HEK293 (cell line): ENCODE measurements at regions not wholly inside any gene's neighbourhood (a gene's known extent, or its start where the extent isn't known, plus 50 kb on each side); places are given as distances from the start of the nearest gene placed in this dataset.

Experiments used
- CTCF ChIA-PET: fragments of 350-600 bp; formaldehyde crosslinking; extraction: SDS; loops from one replicate; lab custom pipeline; 2021; ENCODE audit warnings: antibody characterized with exemption; lab: Yijun Ruan, JAX
- POLR2A ChIA-PET: fragments of 300-600 bp; formaldehyde crosslinking; extraction: SDS; loops from one replicate; lab custom pipeline; 2020; ENCODE audit warnings: antibody characterized with exemption, inconsistent platforms; lab: Yijun Ruan, JAX
- H3K27ac ChIP-seq: fragments of 200-500 bp; sonication (Bioruptor generic); 2 replicates; pipeline ENCODE4 v1.5.1; 2014; ENCODE audit warnings: low read depth, low read length, control low read depth, inconsistent platforms; ENCODE audit errors: extremely low read depth
- H3K36me3 ChIP-seq, 2 experiments: fragments of 200-500 bp in 1 of 2; sonication (Bioruptor generic) in 1 of 2; 1 replicate in 1 of 2; 2 replicates in 1 of 2; pipeline ENCODE4 v1.5.1; 2014 to 2017; ENCODE audit warnings: inconsistent platforms in 2 of 2, low read length in 2 of 2; ENCODE audit not compliant: control insufficient read depth in 2 of 2, insufficient read depth in 1 of 2
- H3K4me1 ChIP-seq: fragments of 200-500 bp; sonication (Bioruptor generic); 2 replicates; pipeline ENCODE4 v1.5.1; 2014; ENCODE audit warnings: mild to moderate bottlenecking, low read length, inconsistent platforms; ENCODE audit not compliant: control insufficient read depth, insufficient read depth
- H3K4me3 ChIP-seq: 2 replicates; pipeline ENCODE4 v1.5.1; 2011; ENCODE audit warnings: low read depth, mild to moderate bottlenecking, control low read depth, low read length, moderate library complexity
- H3K9me3 ChIP-seq: fragments of 200-500 bp; sonication (Bioruptor generic); 2 replicates; pipeline ENCODE4 v1.5.1; 2014; ENCODE audit warnings: low read depth, low read length, inconsistent platforms; ENCODE audit not compliant: control insufficient read depth, insufficient read depth
- GLI4 ChIP-seq: fragments of 450-650 bp; formaldehyde crosslinking; IDR thresholded peaks from 2 replicates; pipeline ENCODE4 v1.5.1; 2016; ENCODE audit warnings: missing biosample characterization, missing genetic modification characterization
- KLF1 ChIP-seq: fragments of 450-650 bp; formaldehyde crosslinking; IDR thresholded peaks from 2 replicates; pipeline ENCODE4 v1.5.1; 2016; ENCODE audit warnings: missing biosample characterization, missing genetic modification characterization
- KLF7 ChIP-seq: fragments of 450-650 bp; formaldehyde crosslinking; IDR thresholded peaks from 2 replicates; pipeline ENCODE4 v1.5.1; 2016; ENCODE audit warnings: missing biosample characterization, missing genetic modification characterization, borderline replicate concordance
- SP2 ChIP-seq: fragments of 450-650 bp; formaldehyde crosslinking; IDR thresholded peaks from 2 replicates; pipeline ENCODE4 v1.5.1; 2016; ENCODE audit warnings: missing biosample characterization, missing genetic modification characterization
- ZBTB10 ChIP-seq: fragments of 450-650 bp; formaldehyde crosslinking; IDR thresholded peaks from 2 replicates; pipeline ENCODE4 v1.5.1; 2016; ENCODE audit warnings: missing biosample characterization, missing genetic modification characterization
- ZBTB26 ChIP-seq: fragments of 450-650 bp; formaldehyde crosslinking; optimal IDR thresholded peaks from 2 replicates; pipeline ENCODE3; 2016; ENCODE audit warnings: missing biosample characterization, mild to moderate bottlenecking, missing genetic modification characterization
- ZBTB49 ChIP-seq: fragments of 450-650 bp; formaldehyde crosslinking; IDR thresholded peaks from 2 replicates; pipeline ENCODE4 v1.5.1; 2016; ENCODE audit warnings: missing biosample characterization, missing genetic modification characterization, low read depth
- ZFHX2 ChIP-seq: fragments of 450-650 bp; formaldehyde crosslinking; conservative IDR thresholded peaks from 2 replicates; pipeline ENCODE4 v1.5.1; 2016; ENCODE audit warnings: missing biosample characterization, missing genetic modification characterization
- ZNF16 ChIP-seq: fragments of 450-650 bp; formaldehyde crosslinking; IDR thresholded peaks from 2 replicates; pipeline ENCODE4 v1.5.1; 2016; ENCODE audit warnings: low read depth, missing biosample characterization, missing genetic modification characterization
- ZNF169 ChIP-seq: fragments of 450-650 bp; formaldehyde crosslinking; IDR thresholded peaks from 2 replicates; pipeline ENCODE4 v1.5.1; 2016; ENCODE audit warnings: missing biosample characterization, missing genetic modification characterization
- ZNF26 ChIP-seq: fragments of 450-650 bp; formaldehyde crosslinking; IDR thresholded peaks from 2 replicates; pipeline ENCODE4 v1.5.1; 2016; ENCODE audit warnings: missing biosample characterization, missing genetic modification characterization
- ZNF280D ChIP-seq: fragments of 450-650 bp; formaldehyde crosslinking; IDR thresholded peaks from 2 replicates; pipeline ENCODE4 v1.5.1; 2016; ENCODE audit warnings: missing biosample characterization, missing genetic modification characterization
- ZNF324 ChIP-seq: fragments of 450-650 bp; formaldehyde crosslinking; IDR thresholded peaks from 2 replicates; pipeline ENCODE4 v1.5.1; 2016; ENCODE audit warnings: missing biosample characterization, missing genetic modification characterization
- ZNF366 ChIP-seq: fragments of 450-650 bp; formaldehyde crosslinking; conservative IDR thresholded peaks from 2 replicates; pipeline ENCODE4 v1.5.1; 2016; ENCODE audit warnings: missing biosample characterization, missing genetic modification characterization
- ZNF416 ChIP-seq: fragments of 450-650 bp; formaldehyde crosslinking; IDR thresholded peaks from 2 replicates; pipeline ENCODE4 v1.5.1; 2016; ENCODE audit warnings: missing biosample characterization, missing genetic modification characterization
- ZNF571 ChIP-seq: fragments of 450-650 bp; formaldehyde crosslinking; IDR thresholded peaks from 2 replicates; pipeline ENCODE4 v1.5.0; 2017; ENCODE audit warnings: missing biosample characterization, missing genetic modification characterization
- ZNF626 ChIP-seq: fragments of 450-650 bp; sonication (Bioruptor Pico); formaldehyde crosslinking; IDR thresholded peaks from 2 replicates; pipeline ENCODE4 v1.5.1; 2018; ENCODE audit warnings: missing biosample characterization, missing genetic modification characterization, inconsistent platforms
- ZNF639 ChIP-seq: fragments of 450-650 bp; formaldehyde crosslinking; IDR thresholded peaks from 2 replicates; pipeline ENCODE4 v1.5.1; 2016; ENCODE audit warnings: missing biosample characterization, missing genetic modification characterization
- ZNF704 ChIP-seq: fragments of 450-650 bp; formaldehyde crosslinking; IDR thresholded peaks from 2 replicates; pipeline ENCODE4 v1.5.1; 2016; ENCODE audit warnings: missing biosample characterization, missing genetic modification characterization
- ZNF791 ChIP-seq: fragments of 450-650 bp; formaldehyde crosslinking; IDR thresholded peaks from 2 replicates; pipeline ENCODE4 v1.5.1; 2016; ENCODE audit warnings: missing biosample characterization, missing genetic modification characterization
- ZNF843 ChIP-seq: fragments of 450-650 bp; formaldehyde crosslinking; IDR thresholded peaks from 2 replicates; pipeline ENCODE4 v1.5.1; 2016; ENCODE audit warnings: missing biosample characterization, missing genetic modification characterization

GRCh38 chr16:20259541-20259940, 67.8 kb downstream of the GP2 start:
- H3K4me3 ChIP-seq: no peak overlapping the region
- no peaks in the 10 kb centered on the region for H3K36me3 ChIP-seq
- H3K4me1 ChIP-seq: no peaks in the 10 kb centered on the region
- ChIA-PET POLR2A (no interaction called here), CTCF (no interaction called here)
- H3K27ac ChIP-seq: no peak overlapping the region
- no peaks in the 10 kb centered on the region for H3K9me3 ChIP-seq
- no peak for TF ChIP-seq ZNF639 (tag by site-specific recombination)
- no peak for TF ChIP-seq ZBTB26
- TF ChIP-seq ZNF791 (tag by site-specific recombination): no peak
- TF ChIP-seq ZNF626 (tag by site-specific recombination): no peak

- Histone ChIP-seq H3K36me3 (no peaks in the 10 kb centered on the region), H3K27ac (no peak overlapping the region), H3K4me3 (no peak overlapping the region), H3K9me3 (no peaks in the 10 kb centered on the region), H3K4me1 (no peaks in the 10 kb centered on the region)
- ChIA-PET CTCF (no interaction called here), POLR2A (no interaction called here)
- no peak for TF ChIP-seq ZNF571
- TF ChIP-seq ZNF26: no peak
- TF ChIP-seq ZNF16 (tag by site-specific recombination): no peak
- TF ChIP-seq GLI4: no peak
- TF ChIP-seq KLF7 (tag by site-specific recombination): no peak
- no peak for TF ChIP-seq ZNF324 (tag by site-specific recombination)
- TF ChIP-seq ZNF843 (tag by site-specific recombination): no peak
- TF ChIP-seq ZNF416: no peak
- no peak for TF ChIP-seq ZNF280D (tag by site-specific recombination)
- TF ChIP-seq ZNF704 (tag by site-specific recombination): no peak
- no peak for TF ChIP-seq SP2 (tag by site-specific recombination)
- TF ChIP-seq ZNF169: no peak
- no peak for TF ChIP-seq ZBTB10 (tag by site-specific recombination)
- no peak for TF ChIP-seq ZFHX2 (tag by site-specific recombination)
- TF ChIP-seq KLF1 (tag by site-specific recombination): no peak
- TF ChIP-seq ZNF366 (tag by site-specific recombination): no peak
- TF ChIP-seq ZBTB49: no peak
Measured at GRCh38 chr16:20257234-20257633, 70.1 kb downstream of the GP2 start.
